Activated naive CD8-positive, alpha-beta T cell treated with anti-CD3 and anti-CD28 coated beads, Interleukin-2, amount 50 U/mL, for 24 hours (primary cell): ENCODE measurements at regions not wholly inside any gene's neighbourhood (a gene's known extent, or its start where the extent isn't known, plus 50 kb on each side); places are given as distances from the start of the nearest gene placed in this dataset.

Experiments used
- ATAC-seq: fragments of 150-1000 bp; cut with Tn5 transposase; one replicate; pipeline ENCODE4 v1.10.0; 2021
- DNase-seq: peaks from one replicate; pipeline ENCODE4 v3.0.0; 2021
- H3K27ac Mint-ChIP-seq: one replicate; pipeline ENCODE4 v1.8.0; 2021; ENCODE audit warnings: mild to moderate bottlenecking, mixed read lengths
- H3K27me3 Mint-ChIP-seq: one replicate; pipeline ENCODE4 v1.8.0; 2021; ENCODE audit warnings: mixed read lengths
- H3K36me3 Mint-ChIP-seq: one replicate; pipeline ENCODE4 v1.8.0; 2021; ENCODE audit warnings: low read depth, mixed read lengths
- H3K4me1 Mint-ChIP-seq: one replicate; pipeline ENCODE4 v1.8.0; 2021; ENCODE audit warnings: mixed read lengths
- H3K4me3 Mint-ChIP-seq: one replicate; pipeline ENCODE4 v1.8.0; 2021; ENCODE audit warnings: mild to moderate bottlenecking, moderate library complexity, mixed read lengths
- H3K9me3 Mint-ChIP-seq: one replicate; pipeline ENCODE4 v1.8.0; 2021; ENCODE audit warnings: mixed read lengths

DNA sequence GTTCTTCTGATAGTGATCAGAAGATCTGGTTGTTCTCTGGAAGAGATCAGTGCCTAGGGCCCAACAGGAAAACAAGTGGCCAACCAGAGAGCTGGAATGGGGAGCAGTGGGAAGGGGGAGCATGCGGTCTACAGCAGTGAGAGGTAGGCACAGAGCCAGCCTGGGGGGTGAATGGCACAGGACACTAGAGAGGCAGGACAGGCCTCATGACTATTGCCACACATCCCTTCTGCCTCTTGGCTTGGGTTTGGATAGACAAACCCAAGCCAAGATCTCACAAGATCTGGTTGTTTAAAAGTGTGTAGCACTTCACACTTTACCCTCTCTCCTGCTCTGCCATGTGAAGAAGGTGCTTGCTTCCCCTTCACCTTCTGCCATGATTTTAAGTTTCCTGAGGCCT lies 224.4 kb downstream of the ARHGAP12 start:
- ATAC-seq (no peak), DNase-seq (no peak)
- Mint-ChIP-seq H3K4me3 (no peak overlapping the region), H3K4me1 (peaks cover 33% of the 10 kb centered on the region), H3K27ac (no peak overlapping the region), H3K27me3 (no peaks in the 10 kb centered on the region), H3K9me3 (peaks cover 6% of the 10 kb centered on the region), H3K36me3 (no peaks in the 10 kb centered on the region)

GRCh38 chr10:31702954-31703353 lies 225.7 kb downstream of the ARHGAP12 start:
- H3K27ac Mint-ChIP-seq, result no peak overlapping the region
- peaks cover 28% of the 10 kb centered on the region for H3K4me1 Mint-ChIP-seq
- no peak for ATAC-seq
- no peaks in the 10 kb centered on the region for H3K36me3 Mint-ChIP-seq
- H3K4me3 Mint-ChIP-seq, result no peak overlapping the region
- H3K27me3 Mint-ChIP-seq, result no peaks in the 10 kb centered on the region
- H3K9me3 Mint-ChIP-seq, result peaks cover 6% of the 10 kb centered on the region
- DNase-seq, result no peak

DNA sequence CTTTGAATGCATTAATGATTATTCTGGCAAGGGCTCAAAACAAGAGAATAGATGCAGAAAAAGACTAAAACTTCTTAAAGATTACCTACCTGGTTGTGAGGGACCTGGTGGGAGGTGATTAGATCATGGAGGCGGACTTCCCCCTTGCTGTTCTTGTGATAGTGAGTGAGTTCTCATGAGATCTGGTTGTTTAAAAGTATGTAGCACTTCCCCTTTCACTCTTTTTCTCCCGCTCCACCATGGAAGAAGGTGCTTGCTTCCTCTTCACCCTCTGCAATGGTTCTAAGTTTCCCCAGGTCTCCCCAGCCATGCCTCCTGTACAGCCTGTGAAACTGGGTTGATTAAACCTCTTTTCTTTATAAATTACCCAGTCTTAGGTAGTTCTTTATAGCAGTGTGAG lies 226.6 kb downstream of the ARHGAP12 start:
- no peak for DNase-seq
- Mint-ChIP-seq H3K4me1 (peaks cover 19% of the 10 kb centered on the region), H3K4me3 (no peak overlapping the region), H3K27me3 (no peaks in the 10 kb centered on the region), H3K9me3 (peaks cover 6% of the 10 kb centered on the region), H3K27ac (no peak overlapping the region), H3K36me3 (no peaks in the 10 kb centered on the region)
- no peak for ATAC-seq

DNA sequence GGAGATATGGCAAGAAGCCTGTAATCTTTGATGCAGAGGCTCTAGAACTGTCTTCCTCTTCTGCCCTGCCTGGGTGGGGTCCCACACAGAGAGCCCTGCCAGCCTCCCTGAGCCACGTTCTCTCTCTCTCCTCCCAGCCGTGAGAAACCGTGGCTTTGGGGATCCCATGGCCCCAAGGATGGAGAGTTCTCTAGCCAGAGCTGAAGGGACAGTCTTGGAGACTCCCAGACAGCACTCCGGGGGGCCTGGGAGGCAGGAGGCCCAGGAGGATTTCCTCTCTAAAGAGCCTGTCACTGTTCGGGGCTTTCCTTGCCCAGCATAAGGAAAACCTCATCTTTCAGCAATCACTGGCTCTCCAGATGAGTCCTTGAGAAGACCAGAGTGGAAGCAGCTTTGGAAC lies 227.1 kb downstream of the ARHGAP12 start:
- ATAC-seq, result no peak

DNA sequence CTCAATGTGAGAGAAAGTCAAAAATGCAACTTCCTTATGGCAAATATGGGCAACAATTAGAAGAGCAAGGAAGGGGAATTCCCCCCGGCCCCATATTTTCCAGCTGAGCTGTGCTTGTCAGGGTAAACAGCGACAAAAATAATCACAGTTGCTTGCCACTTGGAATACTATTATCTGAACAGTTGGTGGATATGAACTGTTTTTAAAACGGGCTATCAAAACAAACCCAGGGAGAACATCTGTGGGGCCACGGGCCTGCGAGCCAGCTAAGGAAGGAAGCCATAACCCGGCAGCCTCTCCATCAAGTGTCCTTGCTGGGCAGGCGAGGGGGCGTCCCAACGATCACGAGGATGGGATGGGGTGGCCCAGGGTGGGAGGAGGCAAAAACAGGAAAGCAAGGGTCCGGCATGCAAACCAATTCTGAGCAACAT lies 228.4 kb downstream of the ARHGAP12 start:
- no peak overlapping the region for H3K27ac Mint-ChIP-seq
- no peak overlapping the region for H3K4me3 Mint-ChIP-seq
- DNase-seq (no peak), ATAC-seq (no peak)
- H3K27me3 Mint-ChIP-seq, result no peaks in the 10 kb centered on the region
- peaks cover 6% of the 10 kb centered on the region for H3K9me3 Mint-ChIP-seq
- peaks cover 12% of the 10 kb centered on the region for H3K4me1 Mint-ChIP-seq
- H3K36me3 Mint-ChIP-seq, result no peaks in the 10 kb centered on the region

More for the DNA sequence above, 227.1 kb downstream of the ARHGAP12 start:
- Mint-ChIP-seq H3K4me3 (no peak overlapping the region), H3K36me3 (no peaks in the 10 kb centered on the region), H3K27me3 (no peaks in the 10 kb centered on the region), H3K4me1 (peaks cover 14% of the 10 kb centered on the region), H3K27ac (no peak overlapping the region), H3K9me3 (peaks cover 6% of the 10 kb centered on the region)
- no peak for DNase-seq

DNA sequence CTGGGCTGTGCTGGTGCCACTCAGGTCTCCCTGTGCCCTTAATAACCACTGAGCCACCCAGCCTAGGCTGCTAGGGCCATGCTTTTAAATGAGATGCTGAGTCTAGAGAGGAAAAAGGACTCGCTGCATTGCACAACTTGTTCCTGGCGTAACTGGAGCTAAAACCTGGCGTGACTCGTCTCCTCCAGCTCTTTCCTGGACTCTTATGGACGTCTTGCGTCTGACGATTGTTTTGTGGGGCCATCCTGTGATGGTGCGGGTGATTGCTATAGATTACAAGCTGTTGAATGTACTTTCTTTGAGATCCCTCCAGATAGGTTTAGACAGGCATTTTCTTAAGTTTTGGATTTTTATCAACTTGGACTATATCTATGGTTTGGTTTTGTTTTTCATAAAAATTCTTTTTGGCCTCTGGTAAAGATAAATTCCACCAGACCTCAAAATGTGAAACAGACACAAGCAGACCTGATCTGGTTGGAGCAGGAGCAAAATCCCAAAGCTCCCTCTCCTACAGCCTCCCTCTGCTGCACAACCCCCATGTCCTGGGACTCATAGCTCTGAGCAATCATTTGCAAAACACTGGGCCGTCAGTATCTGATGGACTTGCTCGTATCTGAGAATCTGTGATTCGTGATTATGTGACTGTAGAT lies 230.3 kb downstream of the ARHGAP12 start:
- no peak overlapping the region for H3K4me3 Mint-ChIP-seq
- H3K27ac Mint-ChIP-seq, result no peak overlapping the region
- peaks cover 9% of the 10 kb centered on the region for H3K4me1 Mint-ChIP-seq
- DNase-seq (no peak), ATAC-seq (no peak)
- no peaks in the 10 kb centered on the region for H3K36me3 Mint-ChIP-seq
- no peaks in the 10 kb centered on the region for H3K27me3 Mint-ChIP-seq
- H3K9me3 Mint-ChIP-seq, result peaks cover 6% of the 10 kb centered on the region

DNA sequence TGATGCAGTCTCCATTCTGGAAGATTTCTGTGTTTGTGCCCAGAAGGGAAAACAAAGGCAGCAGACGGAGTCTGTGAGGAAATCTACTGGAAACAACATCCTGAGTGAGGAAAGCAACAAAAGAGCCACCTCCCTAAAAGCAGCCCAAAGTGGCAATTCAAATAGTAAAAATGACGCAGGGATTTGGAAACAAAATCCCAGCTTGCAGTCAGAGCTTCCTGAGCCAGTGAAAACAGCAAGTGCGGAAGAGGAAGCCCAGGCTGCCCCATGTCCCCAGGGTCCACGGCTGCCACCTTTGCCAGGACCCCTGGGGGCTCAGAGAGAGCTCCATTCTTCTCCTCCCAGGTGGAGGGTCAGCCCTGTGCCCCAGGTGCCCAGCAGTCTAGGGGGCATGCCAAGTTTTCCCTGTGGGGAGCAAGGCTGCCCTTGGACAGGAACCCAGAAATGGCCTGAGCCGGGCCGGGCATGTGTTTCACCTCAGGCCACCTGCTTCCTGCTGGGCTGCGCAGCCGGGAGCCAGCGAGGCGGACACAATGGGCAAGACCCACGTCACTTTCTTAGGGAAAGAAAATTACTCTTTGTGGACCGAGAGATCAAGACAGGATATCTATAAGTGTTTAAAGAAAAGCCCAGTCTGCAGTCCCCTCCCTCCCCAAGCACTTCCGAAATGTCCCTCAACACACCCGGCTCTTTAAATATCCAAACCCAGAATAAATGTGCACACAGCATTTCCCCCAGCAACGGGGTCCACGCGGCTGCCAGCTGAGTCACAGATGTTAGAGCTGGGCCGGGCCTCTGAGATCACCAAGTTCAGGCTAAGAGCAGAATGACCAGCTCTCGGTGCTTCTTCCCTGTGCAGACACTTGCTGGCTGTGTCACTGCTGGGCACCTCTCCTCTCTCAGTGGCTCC lies 231.1 kb downstream of the ARHGAP12 start:
- peaks cover 5% of the 10 kb centered on the region for H3K9me3 Mint-ChIP-seq
- H3K27me3 Mint-ChIP-seq, result no peaks in the 10 kb centered on the region
- no peaks in the 10 kb centered on the region for H3K36me3 Mint-ChIP-seq
- no peak overlapping the region for H3K27ac Mint-ChIP-seq
- no peak overlapping the region for H3K4me3 Mint-ChIP-seq
- peaks cover 9% of the 10 kb centered on the region for H3K4me1 Mint-ChIP-seq
- no peak for DNase-seq
- ATAC-seq, result no peak

GRCh38 chr10:31694929-31695837 lies 233.4 kb downstream of the ARHGAP12 start:
- Mint-ChIP-seq H3K9me3 (peaks cover 1% of the 10 kb centered on the region), H3K4me1 (peaks cover 5% of the 10 kb centered on the region), H3K4me3 (no peak overlapping the region), H3K27ac (no peak overlapping the region), H3K36me3 (no peaks in the 10 kb centered on the region), H3K27me3 (no peaks in the 10 kb centered on the region)
- ATAC-seq (no peak), DNase-seq (no peak)

DNA sequence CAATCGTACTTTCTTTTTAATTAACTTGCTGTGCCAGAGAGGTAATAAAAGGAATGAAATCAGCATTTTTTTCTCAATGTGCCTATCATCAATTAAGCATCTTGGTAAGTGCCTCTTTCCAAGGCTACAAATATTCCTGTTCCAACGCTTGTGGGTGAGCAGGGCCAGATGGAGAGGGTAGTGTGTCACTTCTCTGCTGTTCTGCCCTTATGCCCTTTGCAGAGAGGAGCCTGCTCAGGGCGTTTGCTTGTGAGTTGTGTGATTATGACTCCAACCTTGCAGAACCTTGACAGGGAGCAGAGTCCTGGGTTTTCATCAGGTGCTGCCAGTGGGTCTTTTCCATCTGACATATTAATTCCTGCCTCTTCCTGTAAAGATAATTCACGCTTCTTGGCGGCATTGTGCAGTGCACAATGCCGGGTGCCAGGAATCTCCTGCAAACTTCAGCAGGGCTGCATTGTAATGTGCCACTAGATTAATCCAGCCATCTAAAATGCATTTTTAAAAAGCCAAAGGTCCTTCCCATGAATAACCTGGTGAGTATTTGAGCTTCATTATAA lies 234.4 kb downstream of the ARHGAP12 start:
- Mint-ChIP-seq H3K9me3 (peaks cover 11% of the 10 kb centered on the region), H3K36me3 (no peaks in the 10 kb centered on the region), H3K4me1 (no peaks in the 10 kb centered on the region), H3K27ac (no peak overlapping the region), H3K4me3 (no peak overlapping the region), H3K27me3 (no peaks in the 10 kb centered on the region)
- DNase-seq, result no peak
- no peak for ATAC-seq

GRCh38 chr10:31693491-31693890 lies 235.1 kb downstream of the ARHGAP12 start:
- H3K9me3 Mint-ChIP-seq, result peaks cover 18% of the 10 kb centered on the region
- no peak for DNase-seq
- H3K4me1 Mint-ChIP-seq, result no peaks in the 10 kb centered on the region
- H3K36me3 Mint-ChIP-seq, result peaks cover 4% of the 10 kb centered on the region
- H3K4me3 Mint-ChIP-seq, result no peak overlapping the region
- no peak overlapping the region for H3K27ac Mint-ChIP-seq
- no peak for ATAC-seq
- no peaks in the 10 kb centered on the region for H3K27me3 Mint-ChIP-seq

DNA sequence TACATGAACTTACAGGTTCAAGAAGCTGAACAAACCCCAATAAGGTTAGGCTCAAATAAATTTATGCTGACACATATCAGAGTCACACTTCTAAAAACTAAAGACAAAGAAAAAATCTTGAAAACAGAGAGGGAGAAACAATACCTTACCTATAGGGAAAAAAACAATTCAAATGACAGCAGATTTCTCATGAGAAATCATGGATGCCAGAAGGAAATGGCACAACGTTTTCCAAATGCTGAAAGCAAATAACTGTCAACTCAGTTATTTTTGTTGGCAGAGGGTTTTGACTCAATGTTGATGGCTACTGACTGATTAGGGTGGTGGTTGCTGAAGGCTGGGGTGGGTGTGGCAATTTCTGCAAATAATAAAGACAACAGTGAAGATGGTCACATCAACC lies 239.4 kb downstream of the ARHGAP12 start:
- Mint-ChIP-seq H3K27me3 (no peaks in the 10 kb centered on the region), H3K4me3 (no peak overlapping the region), H3K27ac (no peak overlapping the region), H3K9me3 (peaks cover 37% of the 10 kb centered on the region), H3K4me1 (no peaks in the 10 kb centered on the region), H3K36me3 (peaks cover 4% of the 10 kb centered on the region)
- no peak for ATAC-seq
- DNase-seq, result no peak

DNA sequence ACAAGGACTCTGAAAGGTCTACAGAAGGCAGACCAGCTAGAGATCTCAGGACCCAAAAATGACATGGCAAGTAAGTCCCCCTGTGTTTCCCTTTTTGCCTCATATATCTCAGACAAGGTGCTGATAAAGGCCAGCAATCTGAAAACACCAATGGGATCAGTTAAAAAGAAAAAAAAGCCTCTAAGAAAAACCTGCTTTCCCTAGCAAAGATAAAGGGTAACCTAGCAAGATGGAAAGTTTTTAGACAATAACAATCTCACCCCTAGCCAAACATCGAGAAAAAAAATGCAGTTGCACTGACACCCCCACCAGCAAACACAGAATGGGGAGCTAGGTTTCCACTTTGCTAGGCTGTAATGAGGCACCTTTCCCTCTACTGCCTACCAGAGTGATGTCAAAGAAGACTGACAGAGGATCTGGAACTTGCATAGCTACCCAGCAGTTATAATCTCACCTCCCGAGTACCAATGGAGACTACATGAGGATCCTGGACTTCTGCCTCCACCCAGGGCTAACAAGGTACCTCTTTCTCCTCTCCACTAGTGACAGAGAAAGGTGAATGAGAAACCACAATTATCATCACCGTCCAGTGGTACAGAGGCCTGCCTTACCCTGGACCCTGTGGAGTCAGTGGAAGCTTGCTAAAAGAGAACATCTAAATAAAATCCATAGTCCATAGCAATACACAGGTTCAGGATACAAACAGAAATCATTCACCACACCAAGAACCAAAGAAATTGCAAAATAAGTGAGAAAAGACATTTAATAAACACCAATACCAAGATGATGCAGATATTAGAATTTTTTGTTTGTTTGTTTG lies 240.8 kb downstream of the ARHGAP12 start:
- peaks cover 46% of the 10 kb centered on the region for H3K9me3 Mint-ChIP-seq
- ATAC-seq, result peak; percentile 36
- no peak overlapping the region for H3K27ac Mint-ChIP-seq
- H3K4me1 Mint-ChIP-seq, result no peaks in the 10 kb centered on the region
- H3K4me3 Mint-ChIP-seq, result no peak overlapping the region
- peaks cover 4% of the 10 kb centered on the region for H3K36me3 Mint-ChIP-seq
- no peaks in the 10 kb centered on the region for H3K27me3 Mint-ChIP-seq
- no peak for DNase-seq

DNA sequence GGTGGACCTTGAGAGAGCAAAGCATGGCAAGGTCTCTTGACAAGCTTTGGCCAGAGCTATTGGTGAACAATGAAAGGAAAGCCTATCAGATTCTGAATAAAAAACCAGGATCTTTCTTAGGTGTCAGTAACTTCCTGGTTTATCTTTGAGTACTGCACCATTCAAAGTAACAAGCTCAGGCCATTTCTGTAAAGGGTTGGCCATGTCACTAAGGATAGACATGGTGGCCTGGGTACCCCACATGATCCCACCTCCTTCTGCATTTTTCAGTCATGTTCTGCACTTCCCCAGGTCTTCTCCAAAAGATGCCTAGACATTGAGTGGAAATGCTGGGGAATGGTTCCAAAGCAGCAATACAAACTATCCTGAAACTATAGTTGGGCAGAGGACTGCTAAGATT lies 242.0 kb downstream of the ARHGAP12 start:
- DNase-seq (no peak), ATAC-seq (no peak)
- H3K4me1 Mint-ChIP-seq, result no peaks in the 10 kb centered on the region
- H3K27me3 Mint-ChIP-seq, result no peaks in the 10 kb centered on the region
- no peak overlapping the region for H3K27ac Mint-ChIP-seq
- no peak overlapping the region for H3K4me3 Mint-ChIP-seq
- H3K36me3 Mint-ChIP-seq, result peaks cover 4% of the 10 kb centered on the region
- peaks cover 59% of the 10 kb centered on the region for H3K9me3 Mint-ChIP-seq
